Right lung (tissue), 2 donors: ENCODE measurements at regions not wholly inside any gene's neighbourhood (a gene's known extent, or its start where the extent isn't known, plus 50 kb on each side); places are given as distances from the start of the nearest gene placed in this dataset.
"Not testable (repeated sequence)": the region's sequence is repeated elsewhere in the genome, so short reads cannot be mapped to it uniquely, and the experiment has no call there.

Experiments used
- DNase-seq, 2 donors: peaks; one replicate each; pipeline ENCODE4 v3.0.0-alpha.2; 2013

DNA sequence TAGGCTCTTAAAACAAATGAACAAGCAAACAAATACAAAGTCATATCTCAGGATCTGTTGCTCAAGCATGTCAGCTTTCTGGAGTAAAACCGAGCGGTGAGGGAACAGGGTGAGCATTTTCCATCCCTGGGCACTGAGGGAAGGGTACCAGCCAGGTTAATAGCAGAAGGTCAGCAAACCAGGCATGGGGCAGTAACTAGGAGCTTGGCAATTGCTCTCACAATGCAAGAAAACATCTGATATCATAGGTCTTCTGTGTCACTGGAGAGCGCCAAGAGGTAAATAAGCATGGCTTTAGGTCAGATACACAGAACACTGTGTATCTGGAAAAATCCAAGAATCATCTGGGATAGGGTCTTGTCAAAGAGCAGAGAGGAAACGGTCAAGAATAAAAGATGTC lies 521.7 kb upstream of the AUTS2 start:
- DNase-seq = no peak

DNA sequence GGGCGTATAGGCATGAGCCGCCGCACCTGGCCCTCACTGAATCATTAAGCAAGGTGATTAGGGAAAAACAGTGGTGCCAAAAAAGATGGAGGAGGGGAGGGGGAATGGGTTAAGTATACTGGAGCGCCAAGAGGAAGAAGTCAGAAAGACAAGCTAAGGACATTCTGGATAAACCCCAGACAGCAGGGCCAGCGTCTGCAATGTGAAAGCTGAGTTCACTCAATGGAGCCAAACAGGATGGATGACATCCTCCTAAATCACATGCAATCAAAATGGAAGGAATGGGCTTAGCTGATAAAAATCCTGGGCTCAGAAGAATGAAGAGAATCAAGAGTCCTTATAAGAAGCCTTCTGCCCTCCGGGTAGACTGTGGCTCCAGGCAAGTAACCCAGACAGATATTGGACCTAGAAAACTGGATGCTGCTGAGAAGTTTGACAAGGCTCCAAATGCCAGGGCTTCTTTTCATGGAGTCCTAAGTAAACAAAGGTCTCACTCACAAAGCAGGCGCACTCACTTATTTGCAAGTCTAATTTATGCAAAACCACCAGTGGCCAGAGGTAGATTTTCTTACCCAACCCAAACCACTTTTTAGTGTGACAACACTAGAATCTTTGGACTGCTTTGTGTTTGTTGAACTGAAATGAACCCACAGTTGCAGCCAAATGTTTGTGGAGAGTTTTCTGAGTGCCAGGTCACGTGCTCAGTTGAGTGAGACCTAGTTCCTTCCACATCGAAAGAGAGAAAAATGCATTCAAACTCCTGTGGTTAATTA lies 519.1 kb upstream of the AUTS2 start:
- DNase-seq = peak; percentile 62 to 66

DNA sequence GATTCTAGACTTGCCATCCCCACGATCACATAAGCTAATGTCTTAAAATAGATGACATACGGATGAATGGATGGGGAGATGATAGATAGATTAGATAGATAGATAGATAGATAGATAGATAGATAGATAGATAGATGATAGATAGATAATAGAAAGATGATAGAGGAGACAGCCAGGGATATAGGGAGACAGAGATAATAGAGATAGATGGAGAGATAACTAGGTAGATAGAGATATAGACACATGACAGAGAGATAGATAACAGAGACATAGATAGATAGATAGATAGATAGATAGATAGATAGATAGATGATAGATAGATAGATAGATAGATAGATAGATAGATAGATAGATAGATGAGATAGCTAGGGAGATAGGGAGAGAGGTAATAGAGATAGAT lies 511.0 kb upstream of the AUTS2 start:
- DNase-seq = not testable (repeated sequence)

DNA sequence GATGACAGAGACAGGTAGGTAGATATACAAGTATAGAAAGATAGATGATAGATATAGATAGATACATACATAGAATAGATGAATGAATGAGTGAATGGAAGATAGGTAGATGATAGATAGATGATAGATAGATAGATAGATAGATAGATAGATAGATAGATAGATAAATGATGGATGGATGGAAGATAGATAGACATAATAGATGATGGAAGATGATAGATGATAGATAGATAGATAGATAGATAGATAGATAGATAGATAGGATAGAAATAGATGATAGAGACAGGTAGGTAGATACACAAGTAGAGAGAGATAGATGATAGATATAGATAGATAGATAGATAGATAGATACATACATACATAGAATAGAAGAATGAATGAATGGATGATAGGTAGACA lies 510.1 kb upstream of the AUTS2 start:
- no peak for DNase-seq

DNA sequence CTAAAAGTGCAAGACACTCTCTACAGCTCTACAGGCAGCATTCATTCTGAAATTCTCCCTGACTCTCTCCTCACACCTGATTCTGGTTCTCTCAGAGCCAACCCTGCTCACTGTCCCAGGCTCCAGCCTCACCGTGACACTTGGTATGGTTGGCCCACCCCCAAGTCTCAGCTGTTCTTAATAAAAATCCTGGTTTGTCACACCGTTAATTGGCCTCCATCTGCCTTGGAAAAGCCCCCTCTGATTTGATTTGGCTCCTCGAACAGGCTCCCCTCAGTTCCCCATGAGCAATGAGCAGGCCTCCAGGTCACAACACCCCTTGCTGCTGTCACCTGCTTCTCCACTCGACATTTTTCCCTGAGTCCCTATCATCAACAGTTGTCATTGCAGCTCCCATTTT lies 507.3 kb upstream of the AUTS2 start:
- DNase-seq = no peak

DNA sequence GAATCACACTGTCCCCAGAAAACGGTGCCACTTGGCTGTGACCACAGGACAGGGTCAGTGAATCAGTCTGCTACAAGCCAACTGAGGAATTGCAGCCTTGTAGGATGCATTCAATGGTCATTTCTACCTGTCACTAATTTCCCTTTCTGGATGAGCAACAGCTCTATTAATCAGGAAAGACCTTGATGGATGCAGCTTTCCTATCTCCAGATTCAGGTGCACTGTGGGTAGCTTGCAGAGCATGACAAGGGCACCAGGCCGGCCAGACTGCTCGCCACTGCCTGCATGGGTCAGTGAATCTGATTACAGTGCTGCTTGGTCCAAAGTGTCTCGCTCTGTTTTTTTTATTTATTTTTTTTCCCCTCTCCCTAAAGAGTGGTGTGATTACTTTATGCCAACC lies 506.8 kb upstream of the AUTS2 start:
- DNase-seq = no peak

DNA sequence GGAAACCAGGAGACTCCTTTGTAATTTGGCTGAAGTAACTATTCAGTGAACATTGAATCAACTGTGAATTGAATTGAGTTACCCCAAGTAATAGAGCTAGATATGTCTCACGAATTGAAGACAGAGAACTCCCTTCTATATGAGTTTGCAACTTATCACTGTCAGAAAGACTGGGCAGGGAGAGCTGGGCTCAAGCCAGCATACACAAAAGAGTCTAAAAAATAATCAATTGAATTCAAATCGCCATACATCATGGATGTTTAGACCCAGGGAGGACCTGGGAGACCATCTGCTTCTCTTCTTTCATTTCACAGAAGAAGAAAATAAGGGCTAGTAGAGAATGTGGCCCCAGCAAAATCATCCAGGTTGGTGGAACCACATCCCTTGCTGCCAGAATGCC lies 503.1 kb upstream of the AUTS2 start:
- DNase-seq = no peak

DNA sequence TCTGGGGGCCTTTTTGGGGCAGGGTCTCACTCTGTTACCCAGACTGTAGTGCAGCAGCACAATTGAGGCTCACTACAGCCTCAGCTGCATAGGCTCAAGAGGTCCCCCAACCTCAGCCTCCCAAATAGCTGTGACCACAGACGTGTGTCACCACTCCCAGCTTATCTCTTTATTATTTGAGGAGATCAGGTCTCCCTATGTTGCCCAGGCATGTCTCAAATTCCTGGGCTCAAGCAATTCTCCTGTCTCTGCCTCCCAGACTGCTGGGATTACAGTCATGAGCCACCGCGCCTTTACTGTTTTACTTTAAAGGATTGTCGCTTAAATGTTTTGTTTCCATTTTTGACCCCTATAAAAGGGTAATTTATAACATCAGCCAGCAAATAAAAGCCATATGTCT lies 502.6 kb upstream of the AUTS2 start:
- DNase-seq = no peak

DNA sequence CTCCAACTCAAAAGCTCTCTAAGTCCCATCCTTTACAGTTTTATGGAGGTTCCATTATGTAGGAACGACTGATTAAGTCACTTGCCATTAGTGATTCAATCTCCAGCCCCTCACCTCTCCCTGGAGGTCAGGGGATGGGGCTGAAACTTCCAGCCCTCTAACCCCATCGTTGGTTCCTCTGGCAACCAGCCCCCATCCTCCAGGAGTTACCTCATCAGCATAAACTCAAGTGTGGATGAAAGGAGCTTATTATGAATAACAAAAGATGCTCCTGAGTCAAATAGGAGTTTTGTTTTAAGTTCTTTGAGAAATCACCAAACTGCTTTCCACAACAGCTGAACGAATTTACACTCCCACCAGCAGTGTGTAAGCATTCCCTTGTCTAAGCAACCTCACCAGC lies 494.3 kb upstream of the AUTS2 start:
- DNase-seq = no peak

DNA sequence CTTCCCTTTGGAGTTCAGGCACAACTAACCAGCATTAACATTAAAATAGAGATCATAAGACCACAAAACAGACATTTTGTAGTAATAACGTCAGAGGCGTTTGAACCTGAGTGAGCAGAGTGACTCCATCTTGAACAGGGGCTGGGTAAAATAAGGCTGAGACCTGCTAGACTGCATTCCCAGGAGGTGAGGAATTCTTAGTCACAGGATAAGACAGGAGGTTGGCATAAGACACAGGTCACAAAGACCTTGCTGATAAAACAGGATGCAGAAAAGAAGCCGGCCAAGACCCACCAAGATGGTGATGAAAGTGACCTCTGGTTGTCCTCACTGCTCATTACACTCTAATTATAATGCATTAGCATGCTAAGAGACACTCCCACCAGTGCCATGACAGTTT lies 493.2 kb upstream of the AUTS2 start:
- no peak for DNase-seq

DNA sequence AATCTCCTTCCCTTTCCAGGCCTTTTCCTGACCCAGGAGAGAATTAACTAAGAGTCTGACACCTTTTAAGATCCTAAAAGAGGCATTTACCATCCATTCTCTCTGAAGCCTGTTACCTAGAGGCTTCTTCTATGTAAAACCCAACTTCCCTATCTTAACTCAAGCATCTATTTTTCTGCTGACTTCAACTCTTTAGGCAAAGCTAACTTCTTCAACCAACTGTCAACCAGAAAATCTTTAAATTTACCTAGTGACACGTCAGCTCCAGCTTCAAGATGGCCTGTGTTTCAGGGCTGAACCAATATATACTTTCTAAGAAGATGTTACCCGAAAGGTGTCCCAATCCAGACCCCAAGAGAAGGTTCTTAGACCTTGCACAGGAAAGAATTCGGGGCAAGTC lies 492.3 kb upstream of the AUTS2 start:
- DNase-seq = no peak

DNA sequence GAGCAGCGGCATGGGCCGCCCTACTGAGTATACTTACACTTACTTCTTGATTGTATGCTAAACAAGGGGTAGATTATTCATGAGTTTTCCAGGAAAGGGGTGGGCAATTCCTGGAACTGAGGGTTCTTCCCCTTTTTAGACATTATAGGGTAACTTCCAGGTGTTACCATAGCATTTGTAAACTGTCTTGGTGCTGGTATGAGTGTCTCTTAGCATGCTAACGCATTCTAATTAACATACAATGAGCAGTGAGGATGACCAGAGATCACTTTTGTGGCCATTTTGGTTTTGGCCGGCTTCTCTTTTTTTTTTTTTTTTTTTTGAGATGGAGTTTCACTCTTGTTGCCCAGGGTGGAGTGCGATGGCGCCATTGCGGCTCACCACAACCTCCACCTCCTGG lies 491.8 kb upstream of the AUTS2 start:
- not testable (repeated sequence) for DNase-seq

DNA sequence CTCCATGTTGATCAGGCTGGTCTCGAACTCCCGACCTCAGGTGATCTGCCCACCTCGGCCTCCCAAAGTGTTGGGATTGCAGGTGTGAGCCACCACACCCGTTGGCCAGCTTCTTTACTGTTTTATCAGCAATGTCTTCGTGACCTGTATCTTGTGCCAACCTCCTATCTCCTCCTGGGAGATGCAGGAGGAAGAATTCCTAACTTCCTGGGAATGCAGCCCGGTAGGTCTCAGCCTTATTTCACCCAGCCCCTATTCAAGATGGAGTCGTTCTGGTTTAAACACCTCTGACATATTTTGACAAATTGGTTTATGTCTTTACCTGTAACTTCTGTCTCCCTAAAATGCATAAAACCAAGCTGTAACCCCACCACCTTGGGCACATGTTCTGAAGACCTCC lies 491.3 kb upstream of the AUTS2 start:
- not testable (repeated sequence) for DNase-seq

DNA sequence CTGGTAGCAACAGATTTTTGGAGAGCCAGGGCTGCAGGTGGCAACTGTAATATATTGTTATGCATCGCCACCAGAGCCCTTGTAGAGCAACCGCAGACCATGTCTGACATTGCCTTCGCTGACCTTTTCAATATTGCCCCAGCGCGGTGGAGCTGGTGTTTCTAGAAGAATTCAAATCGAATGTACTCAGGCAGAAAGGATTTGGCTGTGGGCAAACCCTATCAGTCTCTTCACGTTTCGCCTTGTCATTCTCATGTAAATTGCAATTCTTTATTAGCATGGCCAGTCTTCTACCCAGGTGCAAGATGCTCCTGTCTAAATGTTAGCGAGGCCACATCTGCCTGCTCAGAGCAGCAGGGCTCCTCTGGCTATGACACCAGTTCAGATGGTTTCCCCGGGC lies 490.2 kb upstream of the AUTS2 start:
- no peak for DNase-seq

DNA sequence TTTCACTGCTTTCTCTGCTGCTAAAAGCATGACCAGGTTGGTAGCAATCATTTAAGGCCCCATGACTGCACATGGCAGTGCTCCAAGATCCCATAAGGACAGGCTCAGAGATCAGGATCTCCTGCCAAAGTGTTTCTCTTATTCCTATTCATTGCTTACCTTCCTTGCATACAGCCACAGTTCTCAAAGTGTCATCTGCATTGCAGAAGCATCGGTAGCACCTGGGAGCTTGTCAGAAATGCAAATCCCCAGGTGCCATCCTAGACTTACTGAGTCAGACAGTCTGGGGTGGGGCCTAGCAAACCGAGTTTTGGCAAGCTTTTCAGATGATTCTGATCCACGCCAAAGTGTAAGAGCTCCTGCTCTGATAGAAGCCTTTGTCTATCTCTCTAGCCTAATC lies 489.0 kb upstream of the AUTS2 start:
- no peak for DNase-seq

DNA sequence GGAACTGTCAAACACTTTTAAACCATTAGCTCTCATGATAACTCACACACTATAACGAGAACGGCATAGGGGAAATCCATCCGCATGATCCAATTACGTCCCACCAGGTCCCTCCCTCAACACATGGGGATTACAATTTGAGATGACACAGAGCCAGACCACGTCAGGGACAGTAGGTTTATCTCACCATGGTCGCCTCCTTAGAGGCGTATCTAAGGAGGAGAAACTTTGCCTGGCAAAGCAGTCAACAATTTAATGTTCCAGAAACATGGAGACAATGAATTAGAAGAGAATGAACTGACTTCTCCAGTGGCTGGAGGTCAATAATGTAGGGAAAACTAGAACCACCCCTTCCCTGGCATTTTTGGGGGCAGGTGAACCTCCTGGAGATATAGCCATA lies 488.4 kb upstream of the AUTS2 start:
- no peak for DNase-seq

DNA sequence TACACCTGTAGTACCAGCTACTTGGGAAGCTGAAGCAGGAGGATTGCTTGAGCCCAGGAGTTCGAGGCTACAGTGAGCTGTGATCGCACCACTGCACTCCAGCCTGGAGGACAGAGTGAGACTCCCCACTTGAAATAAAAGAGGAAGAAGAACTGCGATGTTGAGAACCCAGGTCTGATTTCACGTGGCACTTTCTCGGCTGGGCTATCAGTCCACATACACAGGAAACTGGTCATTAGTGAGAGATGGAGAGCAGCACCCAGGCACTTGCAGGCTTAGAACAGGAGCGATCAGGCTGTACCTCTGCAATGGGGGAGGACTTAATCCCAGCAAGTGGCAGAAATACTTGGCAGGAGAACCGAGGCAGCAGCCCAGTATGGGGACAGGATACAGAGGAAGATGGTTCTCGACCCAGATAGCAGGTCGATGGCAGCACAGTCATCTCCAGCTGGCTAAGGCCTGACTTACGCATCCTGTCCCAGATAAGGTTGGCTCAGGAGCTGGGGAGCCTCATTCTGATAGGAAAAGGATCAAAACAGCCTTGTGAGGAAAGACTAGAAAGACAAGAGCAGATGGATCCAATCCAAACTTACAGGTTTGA lies 487.7 kb upstream of the AUTS2 start:
- DNase-seq = no peak

DNA sequence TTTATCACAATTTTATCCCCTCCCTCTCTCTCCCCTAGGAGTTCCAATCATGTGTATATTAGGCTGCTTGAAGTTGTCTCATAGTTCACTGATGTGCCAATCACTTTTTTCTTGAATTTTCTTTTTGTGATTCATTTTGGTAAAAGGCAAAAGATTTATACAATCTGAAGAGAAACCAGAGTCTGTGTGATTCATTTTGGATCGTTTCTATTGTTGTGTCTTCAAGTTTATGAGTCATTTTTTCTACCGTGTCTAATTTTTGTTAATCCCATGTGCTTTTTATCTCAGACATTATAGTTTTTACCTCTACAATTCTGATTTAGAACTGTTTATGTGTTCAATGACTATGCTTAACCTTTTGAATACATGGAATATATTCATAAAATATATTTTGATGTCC lies 483.9 kb upstream of the AUTS2 start:
- DNase-seq = no peak

DNA sequence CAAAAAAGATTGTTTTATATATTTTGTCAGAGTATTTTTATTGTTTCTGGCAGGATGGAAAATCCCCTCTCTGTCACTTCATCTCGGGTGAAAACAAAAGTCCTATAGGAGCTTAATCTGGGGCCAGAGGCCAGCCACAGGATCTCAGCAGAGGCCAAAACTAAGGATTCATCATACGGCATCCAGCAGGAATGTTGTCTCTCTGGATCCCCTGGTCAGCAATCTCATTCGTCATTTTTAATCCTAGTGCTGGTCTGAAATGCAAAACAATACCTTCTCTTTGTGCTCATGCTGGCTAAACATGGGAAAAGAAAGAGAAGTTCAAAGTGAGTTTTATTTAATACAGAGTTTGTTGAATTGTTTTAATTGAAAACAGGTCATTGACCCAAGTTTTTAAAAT lies 482.5 kb upstream of the AUTS2 start:
- no peak for DNase-seq

DNA sequence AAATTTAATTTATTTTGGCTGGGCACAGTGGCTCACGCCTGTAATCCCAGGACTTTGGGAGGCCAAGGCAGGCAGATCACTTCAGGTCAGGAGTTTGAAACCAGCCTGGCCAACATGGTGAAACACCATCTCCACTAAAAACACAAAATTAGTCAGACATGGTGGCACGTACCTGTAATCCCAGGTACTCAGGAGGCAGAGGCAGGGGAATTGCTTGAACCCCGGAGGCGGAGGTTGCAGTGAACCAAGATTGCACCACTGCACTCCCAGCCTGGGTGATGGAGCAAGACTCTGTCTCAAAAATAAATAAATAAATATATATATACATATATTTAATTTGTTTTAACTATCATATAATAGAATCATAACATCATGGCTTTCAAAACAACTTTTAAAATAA lies 482.1 kb upstream of the AUTS2 start:
- DNase-seq = not testable (repeated sequence)

DNA sequence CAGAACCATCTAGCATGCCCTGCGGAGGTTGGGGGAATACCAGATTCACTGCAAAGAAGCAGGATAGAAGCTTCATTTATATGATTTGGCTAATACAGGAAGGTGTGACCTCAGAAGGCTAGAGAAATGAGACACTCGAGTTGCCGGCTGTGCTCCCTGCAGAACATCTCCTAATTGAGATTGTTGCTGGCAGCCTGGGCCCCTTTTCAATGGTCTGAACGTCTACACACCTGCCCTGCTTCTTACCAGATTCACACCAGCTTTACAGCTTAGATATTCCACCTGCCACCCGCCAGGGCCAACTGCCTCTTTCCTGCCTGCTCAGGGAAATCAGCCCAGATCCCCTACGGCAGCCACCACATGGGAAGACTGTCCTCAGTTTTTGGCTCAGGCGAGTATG lies 475.3 kb upstream of the AUTS2 start:
- DNase-seq = no peak

DNA sequence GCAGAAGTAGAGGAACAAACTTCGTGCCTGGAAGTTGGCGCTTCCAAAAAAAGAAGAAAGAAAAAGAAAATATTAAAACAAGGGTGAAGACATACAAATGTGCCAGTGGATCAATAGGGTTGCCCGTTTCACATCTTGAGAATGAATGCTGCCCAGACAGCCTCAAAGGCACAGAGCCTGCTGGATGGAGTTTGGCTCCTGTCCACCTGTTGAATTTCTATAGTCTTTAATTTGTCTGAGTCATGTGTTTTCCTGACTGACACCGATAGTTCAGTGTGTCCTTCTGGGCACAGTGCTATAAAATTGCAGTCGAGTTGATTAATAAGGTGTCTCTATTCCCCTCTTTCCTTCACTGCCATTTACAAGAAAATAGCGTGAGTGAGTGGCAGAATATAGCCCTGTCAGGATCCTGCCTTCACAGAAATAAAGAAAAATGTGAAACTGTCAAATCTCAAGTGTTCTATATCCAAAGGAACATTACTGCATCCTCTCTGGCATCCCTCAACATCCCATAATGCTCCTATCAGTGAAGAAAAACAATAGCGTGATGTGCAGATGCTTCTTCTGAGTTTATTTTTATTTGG lies 471.3 kb upstream of the AUTS2 start:
- no peak for DNase-seq

DNA sequence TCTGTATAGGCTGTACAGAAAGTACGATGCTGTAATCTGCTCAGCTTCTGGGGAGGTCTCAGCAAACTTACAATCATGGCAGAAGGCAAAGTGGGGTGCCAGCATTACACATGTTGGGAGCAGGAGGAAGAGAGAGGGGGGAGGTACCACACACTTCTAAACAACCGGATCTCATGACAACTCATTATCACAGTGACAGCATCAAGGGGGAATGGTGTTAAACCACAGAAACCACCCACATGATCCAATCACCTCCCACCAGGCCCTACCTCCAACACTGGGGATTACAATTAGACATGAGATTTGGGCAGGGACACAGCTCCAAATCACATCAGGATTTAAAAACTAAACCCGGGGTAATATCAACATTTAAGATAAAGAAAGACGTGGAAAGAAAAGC lies 468.8 kb upstream of the AUTS2 start:
- DNase-seq = no peak

DNA sequence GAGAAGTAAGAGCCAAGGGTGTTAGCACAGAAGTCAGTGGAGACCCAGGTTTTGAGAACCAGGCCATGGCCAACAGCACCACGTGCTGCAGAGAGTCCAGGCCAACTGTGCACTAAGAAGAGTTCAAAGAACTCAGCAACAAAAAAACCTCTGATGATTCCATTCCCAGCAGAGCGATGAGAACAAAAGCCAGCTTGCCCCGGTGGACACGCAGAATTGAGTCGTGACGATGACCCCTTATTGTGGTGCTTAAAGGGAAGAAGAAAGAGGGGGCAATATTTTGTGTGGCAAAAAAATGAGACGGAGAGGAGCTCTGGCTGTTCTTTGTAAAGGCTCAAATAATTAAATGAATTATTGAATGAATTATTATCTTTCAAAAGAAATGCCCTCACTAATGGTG lies 468.3 kb upstream of the AUTS2 start:
- DNase-seq = no peak
